Gastroesophageal sphincter (tissue), 4 donors: ENCODE measurements at regions not wholly inside any gene's neighbourhood (a gene's known extent, or its start where the extent isn't known, plus 50 kb on each side); places are given as distances from the start of the nearest gene placed in this dataset.

Experiments
- ATAC-seq: fragments of 150-250 bp; one replicate; pipeline ENCODE4 v1.9.1; 2016; ENCODE audit warnings: mild to moderate bottlenecking, moderate library complexity
- H3K27ac ChIP-seq, 4 donors: fragments of 200-600 bp; sonication (generic) in 3 of 4; 1 replicate in 3 of 4; 2 replicates in 1 of 4; pipeline ENCODE4 v1.5.1; 2016 to 2019
- H3K27me3 ChIP-seq: fragments of 200-600 bp; sonication (generic); one replicate; pipeline ENCODE4 v1.5.1; 2019
- H3K36me3 ChIP-seq, 2 donors: fragments of 200-600 bp; sonication (generic); one replicate each; pipeline ENCODE4 v1.5.1; 2019; ENCODE audit warnings: control low read depth in 1 of 2
- H3K4me1 ChIP-seq, 3 donors: fragments of 200-600 bp; sonication (generic); 1 replicate in 2 of 3; 2 replicates in 1 of 3; pipeline ENCODE4 v1.5.1; 2016 to 2019; ENCODE audit warnings: control low read depth in 2 of 3
- H3K4me3 ChIP-seq, 2 donors: fragments of 200-600 bp; sonication (generic); one replicate each; pipeline ENCODE4 v1.5.1; 2019; ENCODE audit warnings: mild to moderate bottlenecking in 1 of 2, moderate library complexity in 1 of 2
- H3K9me3 ChIP-seq, 3 donors: fragments of 200-600 bp; sonication (generic); one replicate each; pipeline ENCODE4 v1.5.1; 2017 to 2019; ENCODE audit warnings: control low read depth in 2 of 3
- CTCF ChIP-seq, 4 experiments: fragments of 200-600 bp in 2 of 4; fragments of 450-650 bp in 2 of 4; sonication (generic) in 1 of 4; IDR thresholded peaks; one replicate each; pipeline ENCODE4 v1.5.1; 2017 to 2019; ENCODE audit warnings: antibody characterized with exemption in 4 of 4, mild to moderate bottlenecking in 2 of 4, moderate library complexity in 2 of 4
- EP300 ChIP-seq: sonication (generic); formaldehyde crosslinking; IDR thresholded peaks from one replicate; pipeline ENCODE4 v1.6.1; 2017; ENCODE audit warnings: antibody characterized with exemption, mild to moderate bottlenecking
- POLR2A ChIP-seq, 2 donors: fragments of 450-650 bp; IDR thresholded peaks; one replicate each; pipeline ENCODE4 v1.6.1; 2017; ENCODE audit warnings: antibody characterized with exemption in 2 of 2, mild to moderate bottlenecking in 2 of 2, moderate library complexity in 1 of 2
- POLR2AphosphoS5 ChIP-seq: sonication (generic); formaldehyde crosslinking; IDR thresholded peaks from one replicate; pipeline ENCODE4 v1.6.1; 2017; ENCODE audit warnings: antibody characterized with exemption
- WGBS, 2 donors: methylation state at CpG; one replicate each; pipeline ENCODE4 v1.1.5; 2018; ENCODE audit warnings: low coverage in 1 of 2; 5-methylcytosine and 5-hydroxymethylcytosine counted together

GRCh38 chr3:14057701-14058100 lies 67.0 kb downstream of the CHCHD4 start:
- Histone ChIP-seq H3K4me3 (no peak overlapping the region), H3K4me1 (no peaks in the 10 kb centered on the region), H3K27ac (no peak overlapping the region), H3K36me3 (no peaks in the 10 kb centered on the region), H3K27me3 (no peaks in the 10 kb centered on the region), H3K9me3 (peaks cover 0 to 6% (median 2%) of the 10 kb centered on the region in 3 donors)
- no peak for ATAC-seq
- TF ChIP-seq POLR2AphosphoS5 (no peak), POLR2A (IDR thresholded peaks at IDR 0.05) (no peak), EP300 (no peak), CTCF (IDR thresholded peaks at IDR 0.05) (no peak)
- WGBS, 2 donors = 80% methylated on average over 1 of the region's 4 CpGs; no CpG with 5 or more reads in 1 of the 2 donors

GRCh38 chr3:14047841-14048240 lies 76.8 kb downstream of the CHCHD4 start:
- no peaks in the 10 kb centered on the region for H3K27me3 ChIP-seq
- no peaks in the 10 kb centered on the region for H3K4me1 ChIP-seq
- no peaks in the 10 kb centered on the region for H3K9me3 ChIP-seq
- no peak for ATAC-seq
- no peak overlapping the region for H3K27ac ChIP-seq
- no peaks in the 10 kb centered on the region for H3K36me3 ChIP-seq
- no peak for TF ChIP-seq CTCF (IDR thresholded peaks at IDR 0.05)
- TF ChIP-seq EP300 = no peak
- TF ChIP-seq POLR2A (IDR thresholded peaks at IDR 0.05) = no peak
- TF ChIP-seq POLR2AphosphoS5 = no peak
- H3K4me3 ChIP-seq = no peak overlapping the region

GRCh38 chr3:14047027-14047426 lies 77.6 kb downstream of the CHCHD4 start:
- Histone ChIP-seq H3K4me1 (no peaks in the 10 kb centered on the region), H3K9me3 (no peaks in the 10 kb centered on the region), H3K36me3 (no peaks in the 10 kb centered on the region), H3K4me3 (peak overlapping the region in 1 of 2 donors; percentile 5), H3K27ac (no peak overlapping the region), H3K27me3 (no peaks in the 10 kb centered on the region)
- TF ChIP-seq POLR2AphosphoS5 = no peak
- no peak for TF ChIP-seq POLR2A (IDR thresholded peaks at IDR 0.05)
- no peak for TF ChIP-seq EP300
- no peak for TF ChIP-seq CTCF (IDR thresholded peaks at IDR 0.05)
- no peak for ATAC-seq
- 55 to 67% methylated on average over 4 to 5 of the region's 5 CpGs for WGBS, 2 donors

- H3K27ac ChIP-seq = no peak overlapping the region
- H3K4me1 ChIP-seq = no peaks in the 10 kb centered on the region
- TF ChIP-seq CTCF (IDR thresholded peaks at IDR 0.05) (no peak), POLR2AphosphoS5 (no peak), EP300 (no peak), POLR2A (IDR thresholded peaks at IDR 0.05) (no peak)
- H3K27me3 ChIP-seq = no peaks in the 10 kb centered on the region
- no peaks in the 10 kb centered on the region for H3K36me3 ChIP-seq
- ATAC-seq = no peak
- no peak overlapping the region for H3K4me3 ChIP-seq
- WGBS, 2 donors = 50 to 54% methylated on average over 2 to 3 of the region's 3 CpGs
- H3K9me3 ChIP-seq = no peaks in the 10 kb centered on the region
Measured at GRCh38 chr3:14042680-14043079, 82.0 kb downstream of the CHCHD4 start.

- H3K9me3 ChIP-seq = peaks cover 0 to 29% (median 0%) of the 10 kb centered on the region in 3 donors
- no peak for ATAC-seq
- H3K36me3 ChIP-seq = no peaks in the 10 kb centered on the region
- no peaks in the 10 kb centered on the region for H3K4me1 ChIP-seq
- peaks cover 6% of the 10 kb centered on the region for H3K27me3 ChIP-seq
- TF ChIP-seq POLR2AphosphoS5 = no peak
- TF ChIP-seq POLR2A (IDR thresholded peaks at IDR 0.05) = no peak
- TF ChIP-seq CTCF (IDR thresholded peaks at IDR 0.05) = no peak
- no peak for TF ChIP-seq EP300
- WGBS, 2 donors = 43 to 50% methylated on average over 2 of the region's 2 CpGs
- H3K4me3 ChIP-seq = no peak overlapping the region
- no peak overlapping the region for H3K27ac ChIP-seq
Measured at GRCh38 chr3:14039149-14039548, 85.5 kb downstream of the CHCHD4 start.
